ENCODE measurements at regions not wholly inside any gene's neighbourhood (a gene's known extent, or its start where the extent isn't known, plus 50 kb on each side); places are given as distances from the start of the nearest gene placed in this dataset.

DNA sequence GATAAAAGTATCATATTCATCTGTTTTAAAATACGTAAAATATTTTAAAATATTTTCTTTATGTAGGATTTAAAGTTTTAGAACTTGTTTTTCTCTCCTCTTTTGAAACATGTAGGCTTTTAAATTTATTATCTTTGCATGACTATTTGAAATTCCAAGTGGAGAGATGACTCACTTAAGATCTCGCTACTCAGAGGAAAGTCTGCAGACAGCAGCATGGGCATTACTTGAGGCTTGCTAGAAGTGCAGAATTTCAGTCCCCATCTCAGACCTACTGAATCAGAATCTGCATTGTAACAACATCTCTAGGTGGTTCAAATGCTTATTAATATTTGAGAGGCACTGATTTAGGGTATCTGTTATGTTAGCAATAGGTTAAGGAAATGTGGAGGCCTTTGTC, 225.7 kb upstream of the ARX start:
- no peak overlapping the region for H3K27ac Mint-ChIP-seq (ENCODE audit: unreplicated experiment)
- H3K9me3 ChIP-seq: no peaks in the 10 kb centered on the region
- TF ChIP-seq CTCF (IDR thresholded peaks at IDR 0.05; ENCODE audit: insufficient read depth in 1 of 2, low read depth in 1 of 2, low read length in 1 of 2, severe bottlenecking in 1 of 2, unreplicated experiment in 1 of 2): no peak
- ChIA-PET CTCF (no interaction called here), POLR2A (no interaction called here)
- H3K4me1 ChIP-seq: no peaks in the 10 kb centered on the region
- no peaks in the 10 kb centered on the region for H3K27me3 ChIP-seq (replicated peaks; ENCODE audit: control insufficient read depth, insufficient read depth, low read length)
- BruUV-seq (replicated peaks): no TSS peak
- intact Hi-C loops (cut with micrococcal nuclease; ENCODE audit: unreplicated experiment): no loop called here
- H3K4me3 ChIP-seq (ENCODE audit: low read depth, low read length): no peak overlapping the region
- no peaks in the 10 kb centered on the region for H3K36me3 ChIP-seq (ENCODE audit: control insufficient read depth, insufficient read depth, low read length)
- no peaks in the 10 kb centered on the region for H3K9me3 Mint-ChIP-seq (ENCODE audit: unreplicated experiment)
- no peaks in the 10 kb centered on the region for H3K36me3 Mint-ChIP-seq (ENCODE audit: insufficient read depth, unreplicated experiment)
- no peak overlapping the region for H3K4me3 Mint-ChIP-seq (ENCODE audit: unreplicated experiment)
- H3K4me1 Mint-ChIP-seq (ENCODE audit: low read depth, unreplicated experiment): no peaks in the 10 kb centered on the region
- no peak for DNase-seq
- H3K27me3 Mint-ChIP-seq (ENCODE audit: insufficient read depth, unreplicated experiment): peaks cover 4% of the 10 kb centered on the region

GRCh38 chrX:25226151-25226550, 210.4 kb upstream of the ARX start:
- intact Hi-C loops (cut with micrococcal nuclease; ENCODE audit: unreplicated experiment): no loop called here
- ChIA-PET CTCF (no interaction called here), POLR2A (no interaction called here)
- Histone ChIP-seq H3K36me3 (ENCODE audit: control insufficient read depth, insufficient read depth, low read length) (no peaks in the 10 kb centered on the region), H3K9me3 (no peaks in the 10 kb centered on the region), H3K4me1 (no peaks in the 10 kb centered on the region), H3K27me3 (replicated peaks; ENCODE audit: control insufficient read depth, insufficient read depth, low read length) (no peaks in the 10 kb centered on the region), H3K4me3 (ENCODE audit: low read depth, low read length) (no peak overlapping the region)
- no peak for DNase-seq
- H3K9me3 Mint-ChIP-seq (ENCODE audit: unreplicated experiment): no peaks in the 10 kb centered on the region
- no peaks in the 10 kb centered on the region for H3K27me3 Mint-ChIP-seq (ENCODE audit: insufficient read depth, unreplicated experiment)
- BruUV-seq (replicated peaks): no TSS peak
- TF ChIP-seq CTCF (IDR thresholded peaks at IDR 0.05; ENCODE audit: insufficient read depth in 1 of 2, low read depth in 1 of 2, low read length in 1 of 2, severe bottlenecking in 1 of 2, unreplicated experiment in 1 of 2): no peak
- H3K36me3 Mint-ChIP-seq (ENCODE audit: insufficient read depth, unreplicated experiment): no peaks in the 10 kb centered on the region
- H3K4me3 Mint-ChIP-seq (ENCODE audit: unreplicated experiment): no peak overlapping the region
- no peaks in the 10 kb centered on the region for H3K4me1 Mint-ChIP-seq (ENCODE audit: low read depth, unreplicated experiment)
- H3K27ac Mint-ChIP-seq (ENCODE audit: unreplicated experiment): no peak overlapping the region

DNA sequence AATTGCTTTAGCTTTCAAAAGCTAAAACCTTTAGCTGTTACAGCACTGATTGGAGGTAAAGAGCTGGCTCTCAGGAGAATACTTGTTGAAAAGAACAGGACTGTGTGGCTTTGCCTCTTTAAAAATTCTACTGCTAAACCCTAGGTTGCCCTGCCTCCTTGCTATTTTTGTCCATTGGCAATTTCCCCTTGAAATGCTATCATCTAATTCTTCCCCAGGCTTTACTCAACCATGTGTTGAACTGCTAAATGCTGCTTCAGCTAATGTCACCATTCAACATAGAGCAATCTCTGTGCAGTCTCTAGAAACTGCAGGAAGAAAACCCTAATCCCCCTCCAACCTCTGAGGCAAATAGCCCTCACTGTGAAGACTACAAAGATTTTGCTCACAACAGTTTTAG, 203.7 kb upstream of the ARX start:
- H3K9me3 Mint-ChIP-seq (ENCODE audit: unreplicated experiment): no peaks in the 10 kb centered on the region
- H3K4me1 Mint-ChIP-seq (ENCODE audit: low read depth, unreplicated experiment): no peaks in the 10 kb centered on the region
- Histone ChIP-seq H3K4me3 (ENCODE audit: low read depth, low read length) (no peak overlapping the region), H3K9me3 (no peaks in the 10 kb centered on the region), H3K4me1 (no peaks in the 10 kb centered on the region), H3K36me3 (ENCODE audit: control insufficient read depth, insufficient read depth, low read length) (no peaks in the 10 kb centered on the region), H3K27me3 (replicated peaks; ENCODE audit: control insufficient read depth, insufficient read depth, low read length) (no peaks in the 10 kb centered on the region)
- no peak for DNase-seq
- TF ChIP-seq CTCF (IDR thresholded peaks at IDR 0.05; ENCODE audit: insufficient read depth in 1 of 2, low read depth in 1 of 2, low read length in 1 of 2, severe bottlenecking in 1 of 2, unreplicated experiment in 1 of 2): no peak
- peaks cover 3% of the 10 kb centered on the region for H3K27me3 Mint-ChIP-seq (ENCODE audit: insufficient read depth, unreplicated experiment)
- ChIA-PET CTCF (no interaction called here), POLR2A (no interaction called here)
- intact Hi-C loops (cut with micrococcal nuclease; ENCODE audit: unreplicated experiment): no loop called here
- no peak overlapping the region for H3K4me3 Mint-ChIP-seq (ENCODE audit: unreplicated experiment)
- no peaks in the 10 kb centered on the region for H3K36me3 Mint-ChIP-seq (ENCODE audit: insufficient read depth, unreplicated experiment)
- no peak overlapping the region for H3K27ac Mint-ChIP-seq (ENCODE audit: unreplicated experiment)
- BruUV-seq (replicated peaks): no TSS peak
